ENCODE measurements at regions not wholly inside any gene's neighbourhood (a gene's known extent, or its start where the extent isn't known, plus 50 kb on each side); places are given as distances from the start of the nearest gene placed in this dataset.

DNA sequence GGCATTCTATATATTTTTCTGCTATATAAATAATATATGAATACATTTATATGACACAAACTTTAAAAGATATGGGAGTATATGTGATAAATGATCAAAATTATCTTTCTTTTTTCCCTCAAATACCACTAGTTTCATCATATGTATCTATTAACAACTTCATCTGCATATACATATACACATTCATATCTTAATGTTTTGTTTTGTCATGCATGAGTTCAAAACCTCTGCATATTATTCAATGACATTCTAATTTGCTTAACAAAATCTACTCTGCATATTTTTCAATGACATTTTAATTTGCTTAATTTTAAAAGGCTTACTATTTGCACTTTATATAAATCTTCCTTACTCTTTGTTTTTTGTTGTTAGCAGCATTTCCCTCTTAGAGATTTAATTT is 276.2 kb downstream of the PIK3C3 start:
- TF ChIP-seq, protein P1, sequence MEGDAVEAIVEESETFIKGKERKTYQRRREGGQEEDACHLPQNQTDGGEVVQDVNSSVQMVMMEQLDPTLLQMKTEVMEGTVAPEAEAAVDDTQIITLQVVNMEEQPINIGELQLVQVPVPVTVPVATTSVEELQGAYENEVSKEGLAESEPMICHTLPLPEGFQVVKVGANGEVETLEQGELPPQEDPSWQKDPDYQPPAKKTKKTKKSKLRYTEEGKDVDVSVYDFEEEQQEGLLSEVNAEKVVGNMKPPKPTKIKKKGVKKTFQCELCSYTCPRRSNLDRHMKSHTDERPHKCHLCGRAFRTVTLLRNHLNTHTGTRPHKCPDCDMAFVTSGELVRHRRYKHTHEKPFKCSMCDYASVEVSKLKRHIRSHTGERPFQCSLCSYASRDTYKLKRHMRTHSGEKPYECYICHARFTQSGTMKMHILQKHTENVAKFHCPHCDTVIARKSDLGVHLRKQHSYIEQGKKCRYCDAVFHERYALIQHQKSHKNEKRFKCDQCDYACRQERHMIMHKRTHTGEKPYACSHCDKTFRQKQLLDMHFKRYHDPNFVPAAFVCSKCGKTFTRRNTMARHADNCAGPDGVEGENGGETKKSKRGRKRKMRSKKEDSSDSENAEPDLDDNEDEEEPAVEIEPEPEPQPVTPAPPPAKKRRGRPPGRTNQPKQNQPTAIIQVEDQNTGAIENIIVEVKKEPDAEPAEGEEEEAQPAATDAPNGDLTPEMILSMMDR (IDR thresholded peaks at IDR 0.05; ENCODE audit: insufficient read depth, low read depth, low read length, missing control alignments), result no peak
- DNase-seq (ENCODE audit: low read depth), result no peak
- H3K4me3 ChIP-seq (ENCODE audit: low read depth, low read length), result no peak overlapping the region

DNA sequence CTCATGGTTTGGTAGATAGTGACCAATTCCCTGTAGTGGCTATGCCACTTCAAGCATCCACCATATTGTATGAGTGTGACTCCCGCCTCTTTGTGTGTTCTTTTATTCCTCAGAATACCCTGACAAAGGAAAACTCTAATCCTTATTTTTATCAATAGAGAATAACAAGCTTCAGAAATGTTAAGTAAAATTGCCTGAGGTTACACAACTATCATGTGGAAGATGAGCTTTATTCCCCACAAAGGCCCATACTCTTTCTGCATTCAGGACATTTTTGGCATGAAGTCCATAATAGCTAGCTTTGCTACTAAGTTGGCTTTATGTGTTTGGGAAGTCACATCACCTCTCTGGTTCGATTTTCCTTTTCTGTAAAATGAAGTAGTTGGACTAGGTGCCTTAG is 276.8 kb downstream of the PIK3C3 start:
- TF ChIP-seq, protein P1 (IDR thresholded peaks at IDR 0.05; ENCODE audit: insufficient read depth, low read depth, low read length, missing control alignments), result no peak
- no peak for DNase-seq (ENCODE audit: low read depth)
- no peak overlapping the region for H3K4me3 ChIP-seq (ENCODE audit: low read depth, low read length)

DNA sequence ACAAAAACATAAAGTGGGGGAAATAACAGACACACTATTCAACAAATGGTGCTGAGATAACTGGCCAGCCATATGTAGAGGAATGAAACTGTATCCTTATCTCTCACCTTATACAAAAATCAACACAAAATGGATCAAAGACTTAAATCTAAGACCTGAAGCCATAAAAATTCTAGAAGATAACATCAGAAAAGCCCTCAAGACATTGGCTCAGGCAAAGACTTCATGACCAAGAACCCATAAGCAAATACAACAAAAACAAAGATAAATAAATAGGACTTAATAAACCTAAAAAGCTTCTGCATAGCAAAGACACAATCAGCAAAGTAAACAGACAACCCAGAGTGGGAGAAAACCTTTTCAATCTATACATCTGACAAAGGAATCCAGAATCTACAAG is 278.9 kb downstream of the PIK3C3 start:
- no peak for DNase-seq (ENCODE audit: low read depth)
- TF ChIP-seq, protein P1 (IDR thresholded peaks at IDR 0.05; ENCODE audit: insufficient read depth, low read depth, low read length, missing control alignments), result no peak
- H3K4me3 ChIP-seq (ENCODE audit: low read depth, low read length), result no peak overlapping the region

DNA sequence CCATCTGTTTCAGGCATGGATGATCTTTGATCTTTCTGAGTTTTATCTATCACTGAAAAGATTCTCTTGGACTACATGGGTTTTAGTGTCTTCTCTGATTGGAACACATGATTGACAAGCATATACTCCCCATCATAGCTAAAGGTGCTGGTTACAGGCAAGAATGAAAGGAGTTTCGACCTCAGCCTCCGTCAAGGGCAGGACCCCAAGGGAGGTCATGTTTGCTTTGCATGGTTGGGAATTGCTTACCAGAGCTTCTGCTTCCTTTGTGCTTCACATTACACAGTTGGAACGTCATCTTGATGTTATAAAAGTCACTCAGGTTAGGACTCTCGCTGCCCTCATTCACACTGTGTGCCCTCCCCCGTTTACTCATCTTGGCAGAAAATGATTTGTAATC is 287.7 kb downstream of the PIK3C3 start:
- no peak overlapping the region for H3K4me3 ChIP-seq (ENCODE audit: low read depth, low read length)
- no peak for DNase-seq (ENCODE audit: low read depth)
- TF ChIP-seq, protein P1 (IDR thresholded peaks at IDR 0.05; ENCODE audit: insufficient read depth, low read depth, low read length, missing control alignments), result no peak

DNA sequence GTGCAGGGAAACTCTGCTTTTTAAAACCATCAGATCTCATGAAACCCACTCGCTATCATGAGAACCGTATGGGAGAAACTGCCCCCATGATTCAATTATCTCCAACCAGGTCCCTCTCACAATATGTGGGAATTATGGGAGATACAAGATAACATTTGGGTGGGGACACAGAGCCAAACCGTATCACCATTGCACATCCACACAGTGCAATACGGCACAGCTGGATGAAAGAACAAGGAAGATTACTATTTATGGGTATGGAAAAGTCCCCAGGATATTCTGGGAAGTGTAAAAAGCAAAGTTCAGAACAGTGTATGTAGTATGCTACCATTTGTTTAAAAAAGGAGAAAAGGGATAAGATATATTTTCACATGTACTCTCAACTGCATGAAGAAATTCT is 290.1 kb downstream of the PIK3C3 start:
- DNase-seq (ENCODE audit: low read depth), result no peak
- TF ChIP-seq, protein P1 (IDR thresholded peaks at IDR 0.05; ENCODE audit: insufficient read depth, low read depth, low read length, missing control alignments), result no peak
- H3K4me3 ChIP-seq (ENCODE audit: low read depth, low read length), result no peak overlapping the region

DNA sequence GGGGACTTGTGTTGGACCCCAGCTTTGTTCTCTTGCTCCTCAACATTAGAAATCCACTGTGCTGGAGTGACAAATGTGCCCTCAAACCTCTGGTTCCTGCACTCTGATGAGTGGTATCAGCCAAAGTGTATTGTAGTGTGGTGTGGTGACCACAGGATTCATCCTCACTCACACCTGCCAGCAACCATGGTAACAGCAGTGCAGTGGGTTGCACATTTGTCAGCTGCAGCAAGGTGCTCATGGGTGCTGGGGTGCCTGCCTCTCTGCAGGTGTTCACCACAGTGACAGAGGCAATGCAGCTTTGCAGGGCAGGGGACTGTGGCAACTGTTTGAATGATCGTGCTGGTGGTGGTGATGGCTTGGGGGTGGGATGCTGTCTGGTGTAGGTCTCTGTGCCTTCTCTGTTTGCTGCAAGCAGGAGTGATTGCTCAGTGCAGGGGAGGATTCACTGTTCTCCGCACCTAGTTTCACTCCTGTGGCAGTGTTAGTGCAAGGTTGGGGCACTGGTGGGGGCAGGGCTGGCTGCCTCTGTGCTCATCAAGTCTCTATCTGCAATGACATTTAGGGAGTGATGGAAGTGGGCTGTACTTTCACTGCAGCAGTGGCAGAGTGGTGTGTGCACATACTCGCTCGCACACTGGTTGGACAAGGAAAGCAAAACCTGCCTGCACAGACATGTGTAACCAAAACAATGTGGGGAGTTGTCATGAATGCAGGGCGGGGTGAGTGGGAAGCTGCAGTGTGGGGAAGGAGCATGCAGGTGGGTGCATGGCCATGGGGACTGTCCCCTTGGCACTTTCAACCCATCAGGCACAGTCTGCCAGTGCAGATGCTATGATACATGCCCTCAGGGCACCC is 301.1 kb downstream of the PIK3C3 start:
- TF ChIP-seq, protein P1 (IDR thresholded peaks at IDR 0.05; ENCODE audit: insufficient read depth, low read depth, low read length, missing control alignments), result no peak
- no peak for DNase-seq (ENCODE audit: low read depth)
- H3K4me3 ChIP-seq (ENCODE audit: low read depth, low read length), result no peak overlapping the region
